ENCODE measurements at regions not wholly inside any gene's neighbourhood (a gene's known extent, or its start where the extent isn't known, plus 50 kb on each side); places are given as distances from the start of the nearest gene placed in this dataset.

- TF ChIP-seq CTCF (IDR thresholded peaks at IDR 0.05) (no peak), POLR2A (IDR thresholded peaks at IDR 0.05) (no peak)
- no peaks in the 10 kb centered on the region for H3K36me3 ChIP-seq
- DNase-seq: no peak
- intact Hi-C loops (cut with DNase I): no loop called here
- no peak overlapping the region for H3K4me3 ChIP-seq (replicated peaks in 1 of 3)
- no peak overlapping the region for H3K27ac ChIP-seq
- H3K27me3 ChIP-seq: no peaks in the 10 kb centered on the region
- no peaks in the 10 kb centered on the region for H3K9me3 ChIP-seq
- 76 to 79% methylated on average over 16 of the region's 16 CpGs for WGBS, 2 donors
- no peaks in the 10 kb centered on the region for H3K4me1 ChIP-seq
These were observed 209.2 kb upstream of the PPP2R2D start for GRCh38 chr10:131691481-131692090.

DNA sequence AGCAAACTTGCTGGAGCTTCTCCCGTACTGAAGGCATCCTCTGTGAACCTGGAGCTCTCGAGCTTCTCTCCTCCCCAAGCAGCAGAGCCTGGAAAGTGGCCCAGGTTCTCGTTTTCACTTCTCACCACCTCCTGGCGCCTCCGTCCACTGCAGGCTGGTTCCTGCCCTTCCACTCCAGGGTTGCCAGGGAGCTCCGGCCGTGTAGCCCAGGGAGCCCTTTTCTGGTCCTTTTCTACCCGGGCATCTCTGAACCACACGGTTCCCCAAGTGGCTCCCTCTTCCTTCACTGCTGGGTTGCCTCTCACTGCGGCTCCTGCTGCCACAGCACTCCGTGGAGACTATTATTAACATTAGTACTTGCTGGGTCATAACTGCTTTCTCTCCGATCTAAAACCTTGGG is 208.6 kb upstream of the PPP2R2D start:
- no peaks in the 10 kb centered on the region for H3K4me1 ChIP-seq
- intact Hi-C loops (cut with DNase I): no loop called here
- H3K36me3 ChIP-seq: no peaks in the 10 kb centered on the region
- H3K4me3 ChIP-seq (replicated peaks in 1 of 3): no peak overlapping the region
- WGBS, 2 donors: 53% methylated on average over 12 of the region's 12 CpGs
- no peak for TF ChIP-seq POLR2A (IDR thresholded peaks at IDR 0.05)
- no peak for TF ChIP-seq CTCF (IDR thresholded peaks at IDR 0.05)
- no peak for DNase-seq
- H3K27me3 ChIP-seq: no peaks in the 10 kb centered on the region
- H3K9me3 ChIP-seq: no peaks in the 10 kb centered on the region
- no peak overlapping the region for H3K27ac ChIP-seq

DNA sequence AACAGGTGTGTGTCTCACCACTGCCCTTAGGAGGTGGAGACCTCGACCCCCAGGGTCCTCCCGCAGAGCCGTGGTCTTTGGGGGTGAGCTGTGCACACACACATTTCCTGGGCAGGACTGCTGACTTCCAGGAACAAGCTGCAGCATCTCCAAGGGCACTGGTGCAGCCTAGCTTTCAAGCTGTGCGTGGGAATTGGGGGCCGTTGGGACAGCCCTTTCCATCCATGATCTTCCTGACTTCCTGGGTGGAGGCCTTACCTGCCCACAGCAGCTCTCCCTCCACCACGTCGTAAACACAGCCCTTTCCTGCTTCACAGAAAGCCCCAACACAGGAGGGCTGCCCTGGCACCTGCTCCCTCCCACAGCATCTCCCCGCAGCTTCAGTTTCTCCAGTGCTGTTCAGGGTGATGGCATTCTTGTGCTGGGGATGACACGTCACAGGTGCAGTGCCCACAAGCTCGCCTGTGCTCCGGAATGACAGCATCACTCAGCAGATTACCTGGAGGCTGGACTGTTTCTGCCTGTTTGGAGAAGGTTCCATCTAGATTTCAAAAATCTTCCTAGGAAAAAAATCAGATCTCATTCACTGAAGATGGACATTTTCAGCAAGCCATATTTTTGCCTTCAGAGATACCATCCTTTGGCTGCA is 208.0 kb upstream of the PPP2R2D start:
- H3K27me3 ChIP-seq: no peaks in the 10 kb centered on the region

GRCh38 chr10:131693766-131694165 is 207.0 kb upstream of the PPP2R2D start:
- Histone ChIP-seq H3K27ac (no peak overlapping the region), H3K36me3 (no peaks in the 10 kb centered on the region), H3K4me3 (replicated peaks in 1 of 3) (no peak overlapping the region), H3K4me1 (no peaks in the 10 kb centered on the region), H3K27me3 (no peaks in the 10 kb centered on the region), H3K9me3 (no peaks in the 10 kb centered on the region)
- no peak for DNase-seq
- intact Hi-C loops (cut with DNase I): no loop called here
- 86 to 90% methylated on average over 8 of the region's 8 CpGs for WGBS, 2 donors
- TF ChIP-seq POLR2A (IDR thresholded peaks at IDR 0.05) (no peak), CTCF (IDR thresholded peaks at IDR 0.05) (no peak)

More for the DNA sequence above, 208.0 kb upstream of the PPP2R2D start:
- H3K36me3 ChIP-seq: no peaks in the 10 kb centered on the region
- no peaks in the 10 kb centered on the region for H3K4me1 ChIP-seq
- no peak overlapping the region for H3K4me3 ChIP-seq (replicated peaks in 1 of 3)
- WGBS, 2 donors: 57 to 72% methylated on average over 8 to 11 of the region's 11 CpGs
- no peak for DNase-seq
- no peak for TF ChIP-seq POLR2A (IDR thresholded peaks at IDR 0.05)
- no peak for TF ChIP-seq CTCF (IDR thresholded peaks at IDR 0.05)
- H3K9me3 ChIP-seq: no peaks in the 10 kb centered on the region
- no peak overlapping the region for H3K27ac ChIP-seq
- intact Hi-C loops (cut with DNase I): no loop called here

GRCh38 chr10:131694168-131694780 is 206.5 kb upstream of the PPP2R2D start:
- Histone ChIP-seq H3K4me3 (replicated peaks in 1 of 3) (no peak overlapping the region), H3K36me3 (no peaks in the 10 kb centered on the region), H3K27ac (no peak overlapping the region), H3K27me3 (no peaks in the 10 kb centered on the region), H3K4me1 (no peaks in the 10 kb centered on the region), H3K9me3 (no peaks in the 10 kb centered on the region)
- 90% methylated on average over 9 to 10 of the region's 11 CpGs for WGBS, 2 donors
- TF ChIP-seq CTCF (IDR thresholded peaks at IDR 0.05) (no peak), POLR2A (IDR thresholded peaks at IDR 0.05) (no peak)
- intact Hi-C loops (cut with DNase I): no loop called here
- no peak for DNase-seq

Measured in thyroid gland (tissue), 4 donors.